HCT116 (cell line): ENCODE measurements at regions not wholly inside any gene's neighbourhood (a gene's known extent, or its start where the extent isn't known, plus 50 kb on each side); places are given as distances from the start of the nearest gene placed in this dataset.
"Not testable (repeated sequence)": the region's sequence is repeated elsewhere in the genome, so short reads cannot be mapped to it uniquely, and the experiment has no call there.

Experiments used
- ATAC-seq: fragments of 200-7000 bp; cut with Tn5 transposase; 2 replicates; pipeline ENCODE4 v1.9.1; 2020; ENCODE audit warnings: mild to moderate bottlenecking, moderate library complexity
- BruUV-seq: library from RNA; stranded (reverse); fragments of 400-500 nt; replicated peaks from 2 replicates; lab custom pipeline; 2021; lab: Mats Ljungman, UMichigan
- CTCF ChIA-PET: fragments of 300-600 bp; sonication (Branson Sonifier 250); formaldehyde crosslinking; loops from one replicate; lab custom pipeline; 2021; ENCODE audit warnings: antibody characterized with exemption; lab: Charles Lee
- POLR2A ChIA-PET: fragments of 300-600, 350-600 bp; sonication (Branson Sonifier 250); formaldehyde crosslinking; loops from one replicate; lab custom pipeline; 2021; ENCODE audit warnings: antibody characterized with exemption; lab: Charles Lee
- RAD21 ChIA-PET, 2 experiments: fragments of 300-600 bp; sonication (Branson Sonifier 250); formaldehyde crosslinking; loops; one replicate each; lab custom pipeline; 2023; ENCODE audit warnings: low total read pairs in 2 of 2; ENCODE audit not compliant: uncharacterized antibody in 2 of 2, unreplicated experiment in 2 of 2, low non-redundant PET in 1 of 2; lab: Charles Lee
- DNase-seq: peaks from one replicate; pipeline ENCODE4 v3.0.0-alpha.2; 2010; ENCODE audit warnings: low read depth, low spot score
- H2AFZ ChIP-seq: fragments of 200-600 bp; shearing (Covaris generic), sonication (generic); 2 replicates; pipeline ENCODE4 v1.6.1; 2017; ENCODE audit warnings: low read depth, mixed run types, mixed read lengths, antibody characterized with exemption, low read length; ENCODE audit not compliant: poor library complexity, severe bottlenecking
- H3K27ac ChIP-seq: 2 replicates; pipeline ENCODE4 v1.5.1; 2012; ENCODE audit warnings: low read depth, low read length
- H3K27me3 ChIP-seq: fragments of 200-600 bp; sonication (generic); 2 replicates; pipeline ENCODE4 v1.6.1; 2016; ENCODE audit warnings: mixed run types, low read length, mixed read lengths; ENCODE audit not compliant: insufficient read depth
- H3K36me3 ChIP-seq, 2 experiments: fragments of 200-500 bp in 1 of 2; fragments of 200-600 bp in 1 of 2; sonication (Bioruptor generic) in 1 of 2; sonication (generic) in 1 of 2; 2 replicates each; pipeline versions ENCODE4 v1.5.1 to v1.6.1; 2014 to 2016; ENCODE audit warnings: low read length in 2 of 2, inconsistent platforms in 1 of 2, mixed read lengths in 1 of 2, mixed run types in 1 of 2; ENCODE audit not compliant: insufficient read depth in 2 of 2, control insufficient read depth in 1 of 2
- H3K4me1 ChIP-seq, 2 experiments: fragments of 200-600 bp in 1 of 2; sonication (generic) in 1 of 2; 2 replicates each; pipeline versions ENCODE4 v1.5.1 to v1.6.1; 2012 to 2017; ENCODE audit warnings: low read length in 2 of 2, inconsistent platforms in 1 of 2, mild to moderate bottlenecking in 1 of 2, mixed read lengths in 1 of 2, mixed run types in 1 of 2, moderate library complexity in 1 of 2; ENCODE audit not compliant: insufficient read depth in 2 of 2, control insufficient read depth in 1 of 2
- H3K4me2 ChIP-seq: fragments of 200-600 bp; sonication (generic); 2 replicates; pipeline ENCODE4 v1.6.1; 2017; ENCODE audit warnings: mixed run types, low read length, mixed read lengths
- H3K4me3 ChIP-seq, 2 experiments: fragments of 200-600 bp in 1 of 2; sonication (generic) in 1 of 2; replicated peaks in 1 of 2; 2 replicates each; pipeline ENCODE4 v1.5.1; 2011 to 2016; ENCODE audit warnings: low read length in 2 of 2, control low read depth in 1 of 2, low read depth in 1 of 2, mild to moderate bottlenecking in 1 of 2, mixed read lengths in 1 of 2, mixed run types in 1 of 2
- H3K79me2 ChIP-seq: fragments of 200-600 bp; sonication (generic); 2 replicates; pipeline ENCODE4 v1.6.1; 2017; ENCODE audit warnings: mild to moderate bottlenecking, mixed run types, low read length, moderate library complexity, mixed read lengths; ENCODE audit not compliant: insufficient read depth
- H3K9ac ChIP-seq: fragments of 200-600 bp; sonication (generic); 2 replicates; pipeline ENCODE4 v1.6.1; 2016; ENCODE audit warnings: low read length, mixed read lengths
- H3K9me2 ChIP-seq: fragments of 200-600 bp; sonication (generic), shearing (Covaris generic); 2 replicates; pipeline ENCODE4 v1.6.1; 2017; ENCODE audit warnings: mixed run types, mild to moderate bottlenecking, moderate library complexity; ENCODE audit not compliant: insufficient read depth
- H3K9me3 ChIP-seq, 2 experiments: fragments of 200-500 bp in 1 of 2; fragments of 200-600 bp in 1 of 2; sonication (Bioruptor generic) in 1 of 2; sonication (generic) in 1 of 2; 2 replicates each; pipeline ENCODE4 v1.6.1; 2014 to 2017; ENCODE audit warnings: low read length in 2 of 2, mixed read lengths in 2 of 2, inconsistent platforms in 1 of 2, low read depth in 1 of 2, mild to moderate bottlenecking in 1 of 2, mixed run types in 1 of 2, moderate library complexity in 1 of 2; ENCODE audit not compliant: control insufficient read depth in 1 of 2, insufficient read depth in 1 of 2
- H4K20me1 ChIP-seq: fragments of 200-600 bp; sonication (generic), shearing (Covaris generic); 2 replicates; pipeline ENCODE4 v1.6.1; 2017; ENCODE audit warnings: mixed run types, mild to moderate bottlenecking, moderate library complexity; ENCODE audit not compliant: insufficient read depth
- FOSL1 ChIP-seq: IDR thresholded peaks from 2 replicates; pipeline ENCODE4 v1.6.1; 2012; ENCODE audit warnings: low read depth
- intact Hi-C: fragments of 100-400 bp; cut with micrococcal nuclease; formaldehyde crosslinking; loops from 2 replicates; pipeline ENCODE4 v1.10.0; 2022

- H4K20me1 ChIP-seq, POLR2A ChIA-PET, BruUV-seq, H3K36me3 ChIP-seq, ATAC-seq, intact Hi-C loops, H3K27me3 ChIP-seq, H3K4me1 ChIP-seq, H3K9ac ChIP-seq, RAD21 ChIA-PET, CTCF ChIA-PET, H3K4me2 ChIP-seq, H2AFZ ChIP-seq, H3K27ac ChIP-seq, H3K9me2 ChIP-seq, H3K4me3 ChIP-seq, H3K9me3 ChIP-seq, DNase-seq, H3K79me2 ChIP-seq: not testable (repeated sequence)
Measured at GRCh38 chr3:75840160-75840559, 54.8 kb upstream of the ZNF717 start.

DNA sequence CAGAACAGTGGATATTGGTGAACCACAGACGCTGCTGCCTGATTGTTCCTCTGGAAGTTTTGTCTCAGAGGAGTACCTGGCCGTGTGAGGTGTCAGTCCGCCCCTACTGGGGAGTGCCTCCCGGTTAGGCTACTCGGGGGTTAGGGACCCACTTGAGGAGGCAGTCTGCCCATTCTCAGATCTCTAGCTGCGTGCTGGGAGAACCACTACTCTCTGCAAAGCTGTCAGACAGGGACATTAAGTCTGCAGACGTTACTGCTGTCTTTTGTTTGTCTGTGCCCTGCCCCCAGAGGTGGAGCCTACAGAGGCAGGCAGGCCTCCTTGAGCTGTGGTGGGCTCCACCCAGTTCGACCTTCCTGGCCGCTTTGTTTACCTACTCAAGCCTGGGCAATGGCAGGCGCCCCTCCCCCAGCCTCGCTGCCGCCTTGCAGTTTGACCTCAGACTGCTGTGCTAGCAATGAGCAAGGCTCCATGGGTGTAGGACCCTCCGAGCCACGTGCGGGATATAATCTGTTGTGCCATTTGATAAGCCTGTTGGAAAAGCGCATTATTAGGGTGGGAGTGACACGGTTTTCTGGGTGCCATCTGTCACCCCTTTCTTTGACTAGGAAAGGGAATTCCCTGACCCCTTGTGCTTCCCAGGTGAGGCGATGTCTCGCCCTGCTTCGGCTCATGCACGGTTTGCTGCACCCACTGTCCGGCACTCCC, 65.1 kb upstream of the ZNF717 start:
- CTCF ChIA-PET, H3K36me3 ChIP-seq, H3K4me3 ChIP-seq, H3K9me3 ChIP-seq, intact Hi-C loops, H4K20me1 ChIP-seq, RAD21 ChIA-PET, H2AFZ ChIP-seq, H3K27ac ChIP-seq, POLR2A ChIA-PET, H3K27me3 ChIP-seq, H3K9ac ChIP-seq, BruUV-seq, ATAC-seq, H3K4me2 ChIP-seq, H3K4me1 ChIP-seq, H3K79me2 ChIP-seq, H3K9me2 ChIP-seq, DNase-seq: not testable (repeated sequence)

DNA sequence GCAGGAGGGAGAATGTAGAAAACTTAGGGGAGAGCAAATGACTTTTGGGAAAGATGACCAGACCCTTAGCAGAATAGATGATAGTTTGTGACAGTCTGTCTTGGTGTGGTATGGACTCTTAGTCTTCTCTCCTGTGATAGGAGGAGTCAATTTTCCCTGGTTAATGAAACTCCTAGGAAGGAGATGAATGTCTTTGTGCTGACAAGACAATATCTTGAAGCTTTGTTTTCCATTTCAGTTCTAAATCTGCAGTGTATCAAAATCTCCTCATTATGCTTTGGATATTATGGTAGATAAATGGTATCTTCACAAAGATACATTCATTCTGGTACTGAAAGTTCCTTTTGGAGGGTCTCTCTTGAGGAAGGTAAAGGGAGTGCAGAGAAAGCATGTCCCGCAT, 77.8 kb upstream of the ZNF717 start:
- RAD21 ChIA-PET, result no interaction called here
- no peak for TF ChIP-seq FOSL1
- no peaks in the 10 kb centered on the region for H3K79me2 ChIP-seq
- POLR2A ChIA-PET, result no interaction called here
- H3K36me3 ChIP-seq, result no peaks in the 10 kb centered on the region
- H3K9ac ChIP-seq, result no peak overlapping the region
- no peak overlapping the region for H2AFZ ChIP-seq
- H3K4me2 ChIP-seq, result no peak overlapping the region
- ATAC-seq, result no peak
- no peak overlapping the region for H3K4me3 ChIP-seq
- DNase-seq, result no peak
- intact Hi-C loops, result no loop called here
- H3K9me3 ChIP-seq, result peaks cover 0 to 12% of the 10 kb centered on the region in 2 experiments; a peak in 2 of 4 replicates
- H3K27me3 ChIP-seq, result no peaks in the 10 kb centered on the region
- CTCF ChIA-PET, result no interaction called here
- H3K27ac ChIP-seq, result no peak overlapping the region
- BruUV-seq, result no TSS peak
- H4K20me1 ChIP-seq, result no peaks in the 10 kb centered on the region
- H3K4me1 ChIP-seq, result no peaks in the 10 kb centered on the region
- H3K9me2 ChIP-seq, result no peaks in the 10 kb centered on the region
